SJSA1 (cell line): ENCODE measurements at regions not wholly inside any gene's neighbourhood (a gene's known extent, or its start where the extent isn't known, plus 50 kb on each side); places are given as distances from the start of the nearest gene placed in this dataset.
"Not testable (repeated sequence)": the region's sequence is repeated elsewhere in the genome, so short reads cannot be mapped to it uniquely, and the experiment has no call there.

ENCODE experiments used
- DNase-seq, 2 experiments: peaks; one replicate each; pipeline ENCODE4 v3.0.0-alpha.2; 2015 to 2020; ENCODE audit warnings: low spot score in 2 of 2, low read depth in 1 of 2
- H3K27ac ChIP-seq: fragments of 250-450 bp; sonication (Bioruptor Pico); 2 replicates; pipeline ENCODE4 v1.5.1; 2020; ENCODE audit warnings: mild to moderate bottlenecking, moderate library complexity
- H3K27me3 ChIP-seq: fragments of 250-450 bp; sonication (Bioruptor Pico); replicated peaks from 2 replicates; pipeline ENCODE4 v1.5.1; 2020; ENCODE audit warnings: mild to moderate bottlenecking, moderate library complexity
- H3K36me3 ChIP-seq: fragments of 250-450 bp; sonication (Bioruptor Pico); 2 replicates; pipeline ENCODE4 v1.5.1; 2020; ENCODE audit warnings: mild to moderate bottlenecking
- H3K4me1 ChIP-seq: fragments of 250-450 bp; sonication (Bioruptor Pico); replicated peaks from 2 replicates; pipeline ENCODE4 v1.6.1; 2021; ENCODE audit warnings: mild to moderate bottlenecking
- H3K4me3 ChIP-seq: fragments of 250-450 bp; sonication (Bioruptor Pico); 2 replicates; pipeline ENCODE4 v1.5.1; 2020; ENCODE audit warnings: mild to moderate bottlenecking
- H3K9me3 ChIP-seq: fragments of 250-450 bp; sonication (Bioruptor Pico); replicated peaks from 2 replicates; pipeline ENCODE4 v1.5.1; 2020; ENCODE audit warnings: mild to moderate bottlenecking

DNA sequence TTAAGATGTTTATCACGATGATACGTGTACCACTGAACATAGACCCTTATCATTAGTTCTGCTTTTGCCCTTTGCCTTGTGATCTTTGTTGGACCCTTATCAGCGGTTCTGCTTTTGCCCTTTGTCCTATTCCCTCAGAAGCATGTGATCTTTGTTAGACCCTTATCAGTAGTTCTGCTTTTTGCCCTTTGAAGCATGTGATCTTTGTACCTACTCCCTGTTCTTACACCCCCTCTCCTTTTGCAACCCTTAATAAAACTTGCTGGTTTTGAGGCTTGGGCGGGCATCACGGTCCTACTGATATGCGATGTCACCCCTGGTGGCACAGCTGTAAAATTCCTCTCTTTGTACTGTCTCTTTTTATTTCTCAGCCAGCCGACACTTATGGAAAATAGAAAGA lies 117.0 kb downstream of the SDHAF3 start:
- not testable (repeated sequence) for H3K4me3 ChIP-seq, DNase-seq, H3K27me3 ChIP-seq, H3K9me3 ChIP-seq, H3K27ac ChIP-seq, H3K36me3 ChIP-seq, H3K4me1 ChIP-seq

DNA sequence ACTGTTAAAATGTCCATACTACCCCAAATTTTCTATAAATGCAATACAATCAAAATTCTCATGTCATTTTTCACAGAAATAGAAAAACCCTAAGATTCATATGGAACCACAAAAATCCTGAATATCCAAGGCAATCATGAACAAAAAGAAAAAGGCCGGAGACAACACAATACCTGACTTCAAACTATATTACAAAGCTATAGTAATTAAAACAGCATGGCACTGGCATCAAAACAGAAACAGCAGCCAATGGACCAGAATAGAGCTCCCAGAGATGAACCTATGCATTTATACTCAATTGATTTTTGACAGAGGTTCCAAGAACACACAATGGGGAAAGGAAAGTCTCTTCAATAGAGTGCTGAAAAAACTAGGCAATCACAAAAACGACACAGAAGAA lies 128.8 kb downstream of the SDHAF3 start:
- DNase-seq: no peak
- H3K9me3 ChIP-seq: no peaks in the 10 kb centered on the region
- H3K4me1 ChIP-seq: no peaks in the 10 kb centered on the region
- no peaks in the 10 kb centered on the region for H3K36me3 ChIP-seq
- H3K27ac ChIP-seq: no peak overlapping the region
- H3K27me3 ChIP-seq: no peaks in the 10 kb centered on the region
- H3K4me3 ChIP-seq: no peak overlapping the region

GRCh38 chr7:97258187-97258586 lies 140.7 kb downstream of the SDHAF3 start:
- H3K36me3 ChIP-seq, H3K4me3 ChIP-seq, H3K4me1 ChIP-seq, H3K9me3 ChIP-seq, H3K27me3 ChIP-seq, H3K27ac ChIP-seq, DNase-seq: not testable (repeated sequence)

- Histone ChIP-seq H3K36me3 (no peaks in the 10 kb centered on the region), H3K27me3 (no peaks in the 10 kb centered on the region), H3K9me3 (no peaks in the 10 kb centered on the region; the same call in none of the 2 replicates), H3K4me1 (no peaks in the 10 kb centered on the region; the same call in 1 of the 2 replicates), H3K27ac (no peak overlapping the region), H3K4me3 (no peak overlapping the region)
- DNase-seq: no peak
These were observed 152.2 kb downstream of the SDHAF3 start for GRCh38 chr7:97269741-97270140.

- no peak overlapping the region for H3K27ac ChIP-seq
- H3K36me3 ChIP-seq: no peaks in the 10 kb centered on the region
- no peaks in the 10 kb centered on the region for H3K27me3 ChIP-seq
- no peaks in the 10 kb centered on the region; the same call in 1 of the 2 replicates for H3K4me1 ChIP-seq
- H3K9me3 ChIP-seq: no peaks in the 10 kb centered on the region; the same call in none of the 2 replicates
- DNase-seq: no peak
- H3K4me3 ChIP-seq: no peak overlapping the region
These were observed 152.8 kb downstream of the SDHAF3 start for GRCh38 chr7:97270280-97270679.

DNA sequence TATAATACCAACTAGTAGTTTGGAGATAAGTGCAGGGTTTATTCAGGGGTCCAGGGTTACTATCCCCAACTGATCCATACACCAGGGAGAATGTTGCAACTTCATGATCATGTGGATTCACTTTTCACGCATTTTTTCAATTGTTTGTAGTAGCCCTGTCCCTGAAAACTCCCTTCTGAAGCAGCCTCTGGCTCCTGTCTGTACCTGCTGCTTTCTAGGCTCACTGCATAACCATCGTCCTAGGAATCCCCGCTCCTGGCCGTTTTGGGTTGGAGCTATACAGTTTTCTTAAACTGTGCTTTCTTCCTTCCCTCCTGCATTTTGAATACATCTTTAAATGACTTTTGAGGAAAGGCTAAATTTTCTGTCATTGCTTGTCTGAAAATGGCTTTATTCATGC lies 154.1 kb downstream of the SDHAF3 start:
- Histone ChIP-seq H3K27me3 (no peaks in the 10 kb centered on the region), H3K9me3 (no peaks in the 10 kb centered on the region; the same call in none of the 2 replicates), H3K4me3 (no peak overlapping the region), H3K27ac (no peak overlapping the region), H3K36me3 (no peaks in the 10 kb centered on the region), H3K4me1 (no peaks in the 10 kb centered on the region; the same call in 1 of the 2 replicates)
- DNase-seq: no peak

- H3K36me3 ChIP-seq: no peaks in the 10 kb centered on the region
- H3K27ac ChIP-seq: no peak overlapping the region
- no peaks in the 10 kb centered on the region; the same call in 1 of the 2 replicates for H3K4me1 ChIP-seq
- no peak for DNase-seq
- no peak overlapping the region for H3K4me3 ChIP-seq
- no peaks in the 10 kb centered on the region for H3K27me3 ChIP-seq
- H3K9me3 ChIP-seq: no peaks in the 10 kb centered on the region; the same call in none of the 2 replicates
These were observed 154.9 kb downstream of the SDHAF3 start for GRCh38 chr7:97272237-97272975.

GRCh38 chr7:97275475-97275874 lies 158.0 kb downstream of the SDHAF3 start:
- H3K9me3 ChIP-seq: no peaks in the 10 kb centered on the region; the same call in none of the 2 replicates
- H3K27ac ChIP-seq: no peak overlapping the region
- no peak for DNase-seq
- no peaks in the 10 kb centered on the region for H3K4me1 ChIP-seq
- H3K27me3 ChIP-seq: no peaks in the 10 kb centered on the region
- no peaks in the 10 kb centered on the region for H3K36me3 ChIP-seq
- H3K4me3 ChIP-seq: no peak overlapping the region

- H3K4me1 ChIP-seq: no peaks in the 10 kb centered on the region
- no peak overlapping the region for H3K4me3 ChIP-seq
- no peak for DNase-seq
- no peaks in the 10 kb centered on the region for H3K9me3 ChIP-seq
- no peaks in the 10 kb centered on the region for H3K27me3 ChIP-seq
- no peak overlapping the region for H3K27ac ChIP-seq
- no peaks in the 10 kb centered on the region for H3K36me3 ChIP-seq
These were observed 163.5 kb downstream of the SDHAF3 start for GRCh38 chr7:97280950-97281349.

DNA sequence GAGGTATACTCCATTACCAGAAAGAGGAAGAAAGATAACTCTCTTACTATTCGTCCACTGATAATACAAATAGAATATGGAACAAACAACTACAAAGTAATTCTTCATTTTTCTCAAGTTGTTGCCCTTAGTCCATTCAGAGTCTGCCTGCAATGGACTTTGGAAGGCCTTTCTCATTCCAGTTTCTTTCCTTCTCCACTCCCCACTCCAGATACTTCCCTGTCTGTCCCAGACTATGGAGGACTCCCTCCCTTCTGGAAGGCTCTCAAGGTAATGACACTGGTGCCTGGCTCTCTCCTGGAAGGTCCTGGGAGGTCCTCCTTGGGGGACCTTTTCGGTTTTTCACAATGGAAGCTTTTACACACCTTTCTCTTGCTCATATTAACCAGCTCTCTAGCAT lies 167.8 kb downstream of the SDHAF3 start:
- Histone ChIP-seq H3K36me3 (no peaks in the 10 kb centered on the region), H3K4me1 (no peaks in the 10 kb centered on the region), H3K9me3 (no peaks in the 10 kb centered on the region), H3K27ac (no peak overlapping the region), H3K27me3 (no peaks in the 10 kb centered on the region), H3K4me3 (no peak overlapping the region)
- DNase-seq: no peak

DNA sequence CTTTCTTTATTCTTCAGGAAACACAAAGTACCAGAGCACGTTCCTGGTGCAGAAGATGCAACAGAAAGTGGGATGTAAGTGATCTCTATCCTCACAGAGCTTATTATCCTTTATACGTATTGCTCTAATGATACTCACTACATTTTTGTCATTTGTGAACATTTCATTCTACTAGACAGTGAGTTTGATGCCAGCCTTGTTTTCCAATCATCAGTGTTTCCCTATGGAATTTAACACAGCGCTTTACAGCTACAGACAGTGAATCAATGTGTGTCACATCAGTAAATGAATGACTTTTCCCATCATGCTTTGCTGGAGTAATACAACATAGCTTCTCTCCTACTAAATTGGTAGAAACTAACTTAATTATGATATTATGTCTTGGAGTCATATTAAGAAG lies 175.5 kb downstream of the SDHAF3 start:
- no peak overlapping the region for H3K4me3 ChIP-seq
- H3K9me3 ChIP-seq: 0 out of 2 replicates have a peak, but pooled peaks cover 2% of the 10 kb centered on the region
- DNase-seq: no peak
- H3K27me3 ChIP-seq: no peaks in the 10 kb centered on the region
- no peaks in the 10 kb centered on the region for H3K4me1 ChIP-seq
- H3K27ac ChIP-seq: no peak overlapping the region
- H3K36me3 ChIP-seq: no peaks in the 10 kb centered on the region

- Histone ChIP-seq H3K9me3 (0 out of 2 replicates have a peak, but pooled peaks cover 2% of the 10 kb centered on the region), H3K27ac (no peak overlapping the region), H3K36me3 (no peaks in the 10 kb centered on the region), H3K27me3 (no peaks in the 10 kb centered on the region), H3K4me3 (no peak overlapping the region), H3K4me1 (peaks cover 6% of the 10 kb centered on the region)
- peak in 1 of 2 experiments; percentile 6 for DNase-seq
These were observed 181.1 kb downstream of the SDHAF3 start for GRCh38 chr7:97298561-97298960.

- Histone ChIP-seq H3K36me3 (no peaks in the 10 kb centered on the region), H3K27me3 (no peaks in the 10 kb centered on the region), H3K4me1 (no peaks in the 10 kb centered on the region), H3K4me3 (no peak overlapping the region), H3K27ac (no peak overlapping the region), H3K9me3 (no peaks in the 10 kb centered on the region)
- DNase-seq: no peak
These were observed 188.1 kb downstream of the SDHAF3 start for GRCh38 chr7:97305589-97305988.

GRCh38 chr7:97307521-97308108 lies 190.1 kb downstream of the SDHAF3 start:
- no peak overlapping the region for H3K4me3 ChIP-seq
- no peak overlapping the region for H3K27ac ChIP-seq
- H3K4me1 ChIP-seq: no peaks in the 10 kb centered on the region
- H3K9me3 ChIP-seq: no peaks in the 10 kb centered on the region
- peak in 1 of 2 experiments; percentile 49 for DNase-seq
- H3K36me3 ChIP-seq: no peaks in the 10 kb centered on the region
- no peaks in the 10 kb centered on the region for H3K27me3 ChIP-seq
